GM19035 (cell line): ENCODE measurements at regions not wholly inside any gene's neighbourhood (a gene's known extent, or its start where the extent isn't known, plus 50 kb on each side); places are given as distances from the start of the nearest gene placed in this dataset.
"Not testable (repeated sequence)": the region's sequence is repeated elsewhere in the genome, so short reads cannot be mapped to it uniquely, and the experiment has no call there.

Source experiments
- ATAC-seq: cut with Tn5 transposase; IDR thresholded peaks from one replicate; pipeline ENCODE4 v1.9.1; 2021; ENCODE audit not compliant: unreplicated experiment

DNA sequence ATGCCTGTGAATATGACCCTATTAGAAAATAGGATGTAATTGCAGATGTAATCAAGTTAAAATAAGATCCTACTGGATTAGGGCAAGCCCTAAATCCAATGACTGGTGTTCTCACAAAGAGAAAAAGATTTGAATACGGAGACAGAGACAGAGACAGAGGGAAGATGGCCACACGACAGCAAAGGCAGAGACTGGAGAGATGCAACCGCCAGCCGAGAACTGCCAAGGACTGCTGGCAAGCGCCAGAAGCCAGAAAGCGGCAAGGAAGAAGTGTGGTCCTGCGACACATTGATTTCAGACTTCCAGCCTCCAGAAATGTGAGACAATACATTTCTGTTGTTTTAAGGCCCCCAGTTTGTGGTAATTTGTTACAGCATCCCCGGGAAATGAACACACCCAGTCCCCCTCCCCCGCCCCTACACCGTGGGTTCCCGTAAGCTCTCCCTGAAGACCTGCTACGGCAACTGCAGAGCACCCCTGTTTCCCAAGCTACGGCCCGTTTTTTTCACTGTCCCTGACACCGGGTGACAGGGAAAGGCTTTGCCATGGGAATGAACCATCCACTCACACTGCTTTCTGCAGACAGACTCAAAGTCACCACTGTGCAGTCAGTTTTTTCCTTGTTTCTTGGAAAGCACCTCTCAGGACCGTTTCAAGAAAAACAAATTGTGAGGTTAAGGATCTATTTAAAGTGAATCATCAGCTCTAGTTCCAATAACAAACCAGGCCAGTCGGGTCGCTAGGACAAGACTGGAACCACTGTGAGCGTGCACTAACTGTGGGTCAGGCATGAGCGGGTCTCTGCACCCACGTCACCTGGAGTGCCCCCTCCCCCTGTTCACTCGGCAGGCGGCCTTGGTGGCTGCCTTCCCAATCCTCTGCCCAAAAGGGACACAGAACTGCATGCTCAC lies 199.2 kb upstream of the IRF2BP2 start:
- ATAC-seq: not testable (repeated sequence)

GRCh38 chr1:234808459-234808858 lies 198.5 kb upstream of the IRF2BP2 start:
- not testable (repeated sequence) for ATAC-seq

GRCh38 chr1:234807705-234808104 lies 197.7 kb upstream of the IRF2BP2 start:
- ATAC-seq: not testable (repeated sequence)

GRCh38 chr1:234802586-234802985 lies 192.6 kb upstream of the IRF2BP2 start:
- ATAC-seq: not testable (repeated sequence)

DNA sequence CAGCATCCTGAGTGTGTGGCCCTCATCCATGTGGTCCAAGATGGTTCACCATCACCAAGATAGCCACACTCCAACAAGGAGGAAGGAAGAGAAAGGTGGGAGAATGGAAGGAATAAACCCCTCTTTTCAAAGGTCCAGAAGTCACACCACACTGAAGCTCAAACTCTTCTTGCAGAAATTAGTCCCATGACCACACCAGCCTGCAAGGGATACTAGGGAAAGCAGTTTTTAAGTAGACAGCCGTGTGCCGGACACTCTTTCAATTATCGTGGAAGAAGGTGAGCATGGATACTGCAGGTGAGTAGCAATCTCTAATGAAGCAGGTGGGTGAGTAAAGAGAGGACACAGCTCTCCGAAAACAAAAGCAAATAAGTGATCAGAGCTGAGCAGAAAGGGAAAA lies 191.7 kb upstream of the IRF2BP2 start:
- ATAC-seq: not testable (repeated sequence)

- not testable (repeated sequence) for ATAC-seq
Observed at GRCh38 chr1:234801147-234801546, 191.2 kb upstream of the IRF2BP2 start.

DNA sequence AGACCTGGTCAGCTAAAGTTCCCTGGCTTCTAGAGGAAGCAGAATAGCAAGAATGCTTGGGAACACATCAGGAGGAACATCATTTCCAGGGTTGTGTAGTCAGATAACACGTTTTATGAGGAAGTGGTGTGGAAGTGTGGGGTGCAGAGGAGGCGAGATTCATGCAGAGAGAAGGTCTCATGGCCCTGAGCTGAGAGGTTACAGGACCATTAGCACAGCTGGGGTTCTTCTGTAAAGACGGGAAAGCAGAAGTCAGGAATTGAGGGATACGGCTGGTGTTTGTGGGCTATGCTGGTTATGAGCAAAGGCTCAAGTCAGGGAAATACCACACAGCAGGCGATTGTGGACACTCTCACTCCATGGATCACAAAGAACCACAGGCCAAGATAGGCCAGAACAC lies 190.6 kb upstream of the IRF2BP2 start:
- ATAC-seq: not testable (repeated sequence)

DNA sequence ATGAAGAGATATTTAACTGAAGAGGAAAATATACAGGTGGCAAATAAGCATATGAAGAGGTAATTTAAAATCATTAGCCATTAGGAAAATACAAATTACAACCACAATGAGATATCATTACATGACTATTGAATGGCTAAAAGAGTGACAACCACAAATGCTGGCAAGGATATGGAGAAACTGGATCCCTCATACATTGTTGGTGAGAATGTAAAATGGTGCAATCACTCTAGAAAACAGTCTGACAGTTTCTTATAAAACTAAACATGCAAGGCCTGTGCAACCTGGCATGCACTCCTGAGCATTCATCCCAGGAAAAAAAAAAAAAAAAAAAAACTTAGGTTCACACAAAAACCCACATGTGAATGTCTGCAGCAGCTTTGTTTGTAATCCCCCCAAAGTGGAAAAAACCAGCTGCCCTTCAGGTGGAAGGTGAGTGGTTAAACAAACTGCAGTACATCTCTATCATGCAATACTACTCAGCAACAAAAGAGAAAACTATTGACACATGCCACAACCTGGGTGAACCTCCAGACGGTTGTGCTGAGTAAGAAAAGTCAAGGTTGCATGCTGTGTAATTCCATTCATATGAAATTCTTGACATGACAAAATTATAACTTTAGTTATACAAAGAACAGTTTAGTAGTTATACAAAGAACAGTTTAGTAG lies 189.2 kb upstream of the IRF2BP2 start:
- ATAC-seq: not testable (repeated sequence)

DNA sequence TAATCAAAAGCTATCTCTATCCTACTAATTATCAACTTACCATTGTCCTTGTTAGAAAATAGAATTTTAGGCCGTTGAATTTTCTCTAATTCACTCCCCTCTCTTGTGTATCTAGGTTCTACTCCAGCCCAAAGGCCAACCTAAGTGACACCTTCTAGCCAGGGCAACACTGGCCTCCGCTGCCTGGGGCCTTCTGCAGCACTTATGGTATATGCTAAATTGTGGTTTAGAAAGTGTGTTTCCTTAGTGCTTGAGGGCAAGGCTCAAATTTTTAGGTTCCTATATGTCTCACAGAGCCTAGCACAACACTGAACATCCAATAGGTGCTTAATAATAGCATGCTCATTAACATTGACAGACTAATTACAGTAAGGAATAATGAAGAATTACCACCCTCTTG lies 187.2 kb upstream of the IRF2BP2 start:
- not testable (repeated sequence) for ATAC-seq

GRCh38 chr1:234796438-234796792 lies 186.4 kb upstream of the IRF2BP2 start:
- ATAC-seq: not testable (repeated sequence)

GRCh38 chr1:234795711-234796437 lies 185.9 kb upstream of the IRF2BP2 start:
- not testable (repeated sequence) for ATAC-seq

GRCh38 chr1:234795007-234795406 lies 185.0 kb upstream of the IRF2BP2 start:
- ATAC-seq: not testable (repeated sequence)

GRCh38 chr1:234794452-234794851 lies 184.5 kb upstream of the IRF2BP2 start:
- ATAC-seq: not testable (repeated sequence)

GRCh38 chr1:234793924-234794323 lies 183.9 kb upstream of the IRF2BP2 start:
- not testable (repeated sequence) for ATAC-seq

- not testable (repeated sequence) for ATAC-seq
Observed at GRCh38 chr1:234792221-234792864, 182.4 kb upstream of the IRF2BP2 start.

DNA sequence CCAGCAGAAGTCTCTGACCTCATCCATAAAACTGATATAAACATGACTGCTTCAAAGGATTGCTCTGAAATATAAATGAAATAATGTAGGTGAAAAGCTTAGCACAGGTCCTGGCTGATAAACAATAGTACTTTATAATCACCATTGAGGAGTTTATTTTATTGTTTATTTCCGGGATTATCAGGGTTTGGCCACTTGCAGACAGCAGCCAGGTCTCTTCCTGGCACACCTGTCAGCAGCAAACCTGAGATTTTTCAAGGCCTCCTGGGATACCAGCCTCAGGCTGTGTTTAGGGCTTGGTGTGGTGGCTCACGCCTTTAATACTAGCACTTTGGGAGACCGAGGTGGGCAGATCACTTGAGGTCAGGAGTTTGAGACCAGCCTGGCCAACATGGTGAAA lies 181.6 kb upstream of the IRF2BP2 start:
- not testable (repeated sequence) for ATAC-seq

GRCh38 chr1:234790333-234790732 lies 180.4 kb upstream of the IRF2BP2 start:
- not testable (repeated sequence) for ATAC-seq

DNA sequence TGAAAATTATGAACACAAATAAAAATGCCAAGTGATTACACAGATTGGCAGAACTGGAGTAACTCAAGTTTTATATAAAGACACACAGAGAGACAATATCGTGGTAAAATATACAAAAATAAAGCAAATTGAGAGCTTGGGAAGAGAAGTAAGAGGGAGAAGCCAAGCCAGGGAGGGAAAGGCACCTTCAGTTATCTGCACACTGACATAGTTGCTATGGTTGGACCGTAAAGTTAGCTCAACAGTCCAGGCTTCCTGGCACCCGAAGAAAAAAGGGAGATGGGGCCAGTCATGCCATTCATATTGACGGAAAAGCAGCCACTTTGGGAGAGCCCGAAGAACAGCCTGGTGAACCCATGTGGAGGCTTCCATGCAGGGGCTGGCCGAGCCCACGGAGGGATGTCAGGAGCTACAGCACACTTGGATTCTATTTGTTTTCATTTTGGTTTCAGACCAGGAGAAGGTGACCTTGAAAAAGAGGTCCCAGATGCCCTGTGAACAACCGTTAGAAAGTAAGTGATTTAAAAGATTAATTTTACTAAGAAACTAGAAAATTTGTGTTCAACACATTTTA lies 177.1 kb upstream of the IRF2BP2 start:
- ATAC-seq: not testable (repeated sequence)

- ATAC-seq: not testable (repeated sequence)
Observed at GRCh38 chr1:234785922-234786321, 175.9 kb upstream of the IRF2BP2 start.

GRCh38 chr1:234785471-234785919 lies 175.5 kb upstream of the IRF2BP2 start:
- not testable (repeated sequence) for ATAC-seq
